Effector memory CD4-positive, alpha-beta T cell (primary cell): ENCODE measurements at regions not wholly inside any gene's neighbourhood (a gene's known extent, or its start where the extent isn't known, plus 50 kb on each side); places are given as distances from the start of the nearest gene placed in this dataset.

Source experiments
- DNase-seq, 3 donors: peaks; one replicate each; pipeline ENCODE4 v3.0.0-alpha.2; 2020
- H3K27ac ChIP-seq: 2 replicates; pipeline ENCODE4 v1.7.0; 2013; ENCODE audit warnings: mild to moderate bottlenecking, low read length, moderate library complexity; ENCODE audit not compliant: insufficient read depth, poor library complexity, severe bottlenecking
- H3K27me3 ChIP-seq: replicated peaks from 2 replicates; pipeline ENCODE4 v1.7.0; 2013; ENCODE audit warnings: mild to moderate bottlenecking, low read length; ENCODE audit not compliant: insufficient read depth, control insufficient read depth, poor library complexity, severe bottlenecking
- H3K36me3 ChIP-seq: 2 replicates; pipeline ENCODE4 v1.7.0; 2013; ENCODE audit warnings: mild to moderate bottlenecking, low read length, moderate library complexity; ENCODE audit not compliant: control insufficient read depth, insufficient read depth
- H3K4me1 ChIP-seq: 2 replicates; pipeline ENCODE4 v1.7.0; 2013; ENCODE audit warnings: low read length, mild to moderate bottlenecking; ENCODE audit not compliant: control insufficient read depth, insufficient read depth, poor library complexity, severe bottlenecking
- H3K4me3 ChIP-seq: 2 replicates; pipeline ENCODE4 v1.7.0; 2013; ENCODE audit warnings: low read length, low read depth, mild to moderate bottlenecking; ENCODE audit not compliant: insufficient read depth, poor library complexity, severe bottlenecking
- H3K9me3 ChIP-seq: 2 replicates; pipeline ENCODE4 v1.7.0; 2013; ENCODE audit warnings: mild to moderate bottlenecking, low read length, moderate library complexity; ENCODE audit not compliant: control insufficient read depth

DNA sequence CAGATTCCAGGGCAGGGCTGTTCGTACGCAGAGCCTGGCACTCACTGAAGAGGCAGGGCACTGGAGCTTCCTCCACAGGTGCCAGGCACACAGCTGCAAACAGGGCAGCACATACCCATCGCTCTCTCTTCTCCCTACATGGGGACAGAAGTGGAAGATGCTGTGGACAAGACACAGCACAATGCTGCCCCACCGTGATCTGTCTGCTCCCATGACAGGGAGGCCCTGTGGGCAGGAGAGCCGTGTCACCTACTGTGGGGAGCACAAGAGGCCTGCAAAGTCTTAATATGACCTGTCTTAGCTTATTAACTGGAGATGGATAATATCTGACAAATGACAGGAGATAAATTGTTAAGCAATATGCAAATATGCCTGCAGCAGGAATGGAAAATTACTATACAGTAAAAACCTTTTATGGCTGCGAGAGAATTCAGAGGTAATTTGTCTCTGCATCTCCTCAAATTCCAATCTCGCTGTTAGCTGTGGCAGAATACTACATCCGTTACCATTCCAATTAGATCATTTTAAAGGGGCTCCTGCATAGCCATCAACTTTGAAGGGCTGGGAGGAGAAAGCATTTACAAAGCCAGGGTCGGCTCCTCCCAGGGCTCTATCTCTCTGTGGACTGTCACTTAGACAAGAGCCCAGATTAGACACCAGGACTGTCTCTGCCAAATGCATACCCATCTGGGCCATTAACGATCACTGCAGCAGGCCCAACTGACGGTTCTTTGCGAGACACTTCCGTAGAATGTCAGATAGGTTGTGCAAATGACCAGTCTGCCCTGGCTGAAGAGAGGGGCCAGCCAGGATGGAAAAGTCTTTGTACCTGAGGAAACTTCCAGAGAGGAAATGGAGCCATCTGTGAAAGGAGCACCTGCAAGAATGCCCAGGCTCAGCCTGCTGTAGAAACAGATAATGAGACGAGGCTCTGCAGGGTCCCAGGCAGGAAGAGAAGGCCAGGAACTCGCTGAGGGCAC is 90.7 kb upstream of the FSTL4 start:
- no peaks in the 10 kb centered on the region for H3K4me1 ChIP-seq
- H3K36me3 ChIP-seq: no peaks in the 10 kb centered on the region
- no peak for DNase-seq
- no peaks in the 10 kb centered on the region for H3K27me3 ChIP-seq
- no peak overlapping the region for H3K27ac ChIP-seq
- no peak overlapping the region for H3K4me3 ChIP-seq
- no peaks in the 10 kb centered on the region for H3K9me3 ChIP-seq

- H3K9me3 ChIP-seq: no peaks in the 10 kb centered on the region
- no peaks in the 10 kb centered on the region for H3K36me3 ChIP-seq
- H3K4me3 ChIP-seq: no peak overlapping the region
- H3K27me3 ChIP-seq: no peaks in the 10 kb centered on the region
- H3K27ac ChIP-seq: no peak overlapping the region
- no peak for DNase-seq
- no peaks in the 10 kb centered on the region for H3K4me1 ChIP-seq
Observed at GRCh38 chr5:133701871-133702270, 89.5 kb upstream of the FSTL4 start.

- H3K4me1 ChIP-seq: no peaks in the 10 kb centered on the region
- no peak for DNase-seq
- no peak overlapping the region for H3K27ac ChIP-seq
Observed at GRCh38 chr5:133700251-133700650, 87.9 kb upstream of the FSTL4 start.

GRCh38 chr5:133698646-133699526 is 86.5 kb upstream of the FSTL4 start:
- no peak overlapping the region for H3K4me3 ChIP-seq
- H3K27me3 ChIP-seq: no peaks in the 10 kb centered on the region
- H3K4me1 ChIP-seq: no peaks in the 10 kb centered on the region
- H3K36me3 ChIP-seq: no peaks in the 10 kb centered on the region
- no peak for DNase-seq
- H3K27ac ChIP-seq: no peak overlapping the region
- no peaks in the 10 kb centered on the region for H3K9me3 ChIP-seq

More at GRCh38 chr5:133700251-133700650, 87.9 kb upstream of the FSTL4 start:
- no peaks in the 10 kb centered on the region for H3K27me3 ChIP-seq
- no peaks in the 10 kb centered on the region for H3K36me3 ChIP-seq
- H3K4me3 ChIP-seq: no peak overlapping the region
- no peaks in the 10 kb centered on the region for H3K9me3 ChIP-seq

- Histone ChIP-seq H3K36me3 (no peaks in the 10 kb centered on the region), H3K4me1 (no peaks in the 10 kb centered on the region), H3K9me3 (no peaks in the 10 kb centered on the region), H3K27ac (no peak overlapping the region), H3K4me3 (no peak overlapping the region), H3K27me3 (no peaks in the 10 kb centered on the region)
- DNase-seq: no peak
Observed at GRCh38 chr5:133698259-133698554, 85.9 kb upstream of the FSTL4 start.

DNA sequence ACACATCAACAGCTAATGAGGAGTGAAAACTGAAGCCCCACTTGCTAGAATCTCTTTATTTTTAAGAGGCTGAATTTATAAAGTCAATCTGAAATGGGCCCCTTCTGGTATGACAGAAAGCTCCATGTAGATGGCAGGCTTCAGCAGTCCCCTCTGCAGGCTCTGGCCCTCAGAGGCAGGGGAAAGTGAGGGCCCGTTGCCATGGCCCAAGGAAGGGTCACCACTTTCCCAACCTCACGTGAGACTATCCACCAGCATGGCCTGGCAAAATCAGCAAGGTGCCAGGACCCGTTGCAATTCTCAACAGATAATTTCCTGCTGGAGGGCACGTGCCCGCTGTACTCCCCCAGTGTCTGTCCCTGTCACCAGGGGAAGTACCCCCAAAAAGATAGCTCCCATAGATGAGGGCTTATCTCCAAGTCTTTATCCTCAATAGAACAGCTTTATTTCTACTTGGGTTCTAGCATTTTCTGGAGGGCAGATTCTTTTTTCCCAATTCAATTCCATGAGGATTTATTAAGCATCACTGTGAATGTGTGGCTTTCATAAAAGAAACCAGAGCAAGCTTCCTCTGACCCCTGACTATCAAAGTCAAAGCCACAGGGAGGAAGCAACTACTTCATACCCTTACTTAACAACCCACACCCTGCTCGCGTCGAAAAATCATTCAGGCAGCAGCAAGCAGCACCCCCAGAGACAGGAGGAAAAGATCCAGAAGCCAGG is 85.4 kb upstream of the FSTL4 start:
- DNase-seq: no peak
- H3K27me3 ChIP-seq: no peaks in the 10 kb centered on the region
- no peak overlapping the region for H3K27ac ChIP-seq
- no peaks in the 10 kb centered on the region for H3K4me1 ChIP-seq
- H3K36me3 ChIP-seq: no peaks in the 10 kb centered on the region
- H3K4me3 ChIP-seq: no peak overlapping the region
- no peaks in the 10 kb centered on the region for H3K9me3 ChIP-seq

- DNase-seq: no peak
- Histone ChIP-seq H3K27ac (no peak overlapping the region), H3K27me3 (no peaks in the 10 kb centered on the region), H3K36me3 (no peaks in the 10 kb centered on the region), H3K4me1 (no peaks in the 10 kb centered on the region), H3K4me3 (no peak overlapping the region), H3K9me3 (no peaks in the 10 kb centered on the region)
Observed at GRCh38 chr5:133696782-133697507, 84.6 kb upstream of the FSTL4 start.

GRCh38 chr5:133696006-133696584 is 83.8 kb upstream of the FSTL4 start:
- no peaks in the 10 kb centered on the region for H3K9me3 ChIP-seq
- no peak for DNase-seq
- H3K27ac ChIP-seq: no peak overlapping the region
- H3K4me3 ChIP-seq: no peak overlapping the region
- no peaks in the 10 kb centered on the region for H3K4me1 ChIP-seq
- no peaks in the 10 kb centered on the region for H3K36me3 ChIP-seq
- H3K27me3 ChIP-seq: no peaks in the 10 kb centered on the region

- H3K27ac ChIP-seq: no peak overlapping the region
- H3K9me3 ChIP-seq: no peaks in the 10 kb centered on the region
- no peak overlapping the region for H3K4me3 ChIP-seq
- no peaks in the 10 kb centered on the region for H3K27me3 ChIP-seq
- no peak for DNase-seq
- no peaks in the 10 kb centered on the region for H3K4me1 ChIP-seq
- H3K36me3 ChIP-seq: no peaks in the 10 kb centered on the region
Observed at GRCh38 chr5:133694181-133694831, 82.0 kb upstream of the FSTL4 start.
